ENCODE measurements at regions not wholly inside any gene's neighbourhood (a gene's known extent, or its start where the extent isn't known, plus 50 kb on each side); places are given as distances from the start of the nearest gene placed in this dataset.

DNA sequence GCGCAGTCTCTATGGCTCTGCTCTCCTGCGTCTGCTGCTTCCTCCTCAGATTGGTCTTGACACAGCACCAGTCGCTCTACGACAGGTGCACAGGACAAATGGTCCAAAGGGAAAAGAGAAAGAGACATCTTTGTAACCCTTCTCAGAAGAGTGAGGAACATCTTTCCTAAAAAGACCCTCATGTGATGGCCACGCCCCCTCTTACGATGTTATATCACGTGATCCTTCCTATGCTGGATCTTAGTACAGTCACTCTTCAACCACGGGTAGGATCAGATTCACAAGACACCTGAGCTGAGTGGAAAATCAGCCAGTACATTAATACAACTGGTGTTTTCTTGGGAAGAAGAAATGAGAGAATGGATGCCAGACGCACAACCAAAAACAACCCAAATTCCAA lies 262.2 kb upstream of the CELF2 start:
- TF ChIP-seq, protein P1, sequence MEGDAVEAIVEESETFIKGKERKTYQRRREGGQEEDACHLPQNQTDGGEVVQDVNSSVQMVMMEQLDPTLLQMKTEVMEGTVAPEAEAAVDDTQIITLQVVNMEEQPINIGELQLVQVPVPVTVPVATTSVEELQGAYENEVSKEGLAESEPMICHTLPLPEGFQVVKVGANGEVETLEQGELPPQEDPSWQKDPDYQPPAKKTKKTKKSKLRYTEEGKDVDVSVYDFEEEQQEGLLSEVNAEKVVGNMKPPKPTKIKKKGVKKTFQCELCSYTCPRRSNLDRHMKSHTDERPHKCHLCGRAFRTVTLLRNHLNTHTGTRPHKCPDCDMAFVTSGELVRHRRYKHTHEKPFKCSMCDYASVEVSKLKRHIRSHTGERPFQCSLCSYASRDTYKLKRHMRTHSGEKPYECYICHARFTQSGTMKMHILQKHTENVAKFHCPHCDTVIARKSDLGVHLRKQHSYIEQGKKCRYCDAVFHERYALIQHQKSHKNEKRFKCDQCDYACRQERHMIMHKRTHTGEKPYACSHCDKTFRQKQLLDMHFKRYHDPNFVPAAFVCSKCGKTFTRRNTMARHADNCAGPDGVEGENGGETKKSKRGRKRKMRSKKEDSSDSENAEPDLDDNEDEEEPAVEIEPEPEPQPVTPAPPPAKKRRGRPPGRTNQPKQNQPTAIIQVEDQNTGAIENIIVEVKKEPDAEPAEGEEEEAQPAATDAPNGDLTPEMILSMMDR (IDR thresholded peaks at IDR 0.05 in 2 of 3, conservative IDR thresholded peaks at IDR 0.05 in 1 of 3; ENCODE audit: borderline replicate concordance in 1 of 3, insufficient read depth in 1 of 3, low read depth in 2 of 3, low read length in 2 of 3), result no peak
- TF ChIP-seq, protein P2, sequence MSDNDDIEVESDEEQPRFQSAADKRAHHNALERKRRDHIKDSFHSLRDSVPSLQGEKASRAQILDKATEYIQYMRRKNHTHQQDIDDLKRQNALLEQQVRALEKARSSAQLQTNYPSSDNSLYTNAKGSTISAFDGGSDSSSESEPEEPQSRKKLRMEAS (IDR thresholded peaks at IDR 0.05), result no peak
- TF ChIP-seq, protein P3, sequence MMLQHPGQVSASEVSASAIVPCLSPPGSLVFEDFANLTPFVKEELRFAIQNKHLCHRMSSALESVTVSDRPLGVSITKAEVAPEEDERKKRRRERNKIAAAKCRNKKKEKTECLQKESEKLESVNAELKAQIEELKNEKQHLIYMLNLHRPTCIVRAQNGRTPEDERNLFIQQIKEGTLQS (IDR thresholded peaks at IDR 0.05), result no peak
- no peak for TF ChIP-seq POLR2AphosphoS5 (IDR thresholded peaks at IDR 0.05; ENCODE audit: low read depth, low read length)
- no peak for TF ChIP-seq SIN3A (IDR thresholded peaks at IDR 0.05; ENCODE audit: low read depth)
- no peak for TF ChIP-seq EZH2 (IDR thresholded peaks at IDR 0.05)
- TF ChIP-seq CBX3 (IDR thresholded peaks at IDR 0.05; ENCODE audit: low read depth), result no peak
- TF ChIP-seq, protein P4, sequence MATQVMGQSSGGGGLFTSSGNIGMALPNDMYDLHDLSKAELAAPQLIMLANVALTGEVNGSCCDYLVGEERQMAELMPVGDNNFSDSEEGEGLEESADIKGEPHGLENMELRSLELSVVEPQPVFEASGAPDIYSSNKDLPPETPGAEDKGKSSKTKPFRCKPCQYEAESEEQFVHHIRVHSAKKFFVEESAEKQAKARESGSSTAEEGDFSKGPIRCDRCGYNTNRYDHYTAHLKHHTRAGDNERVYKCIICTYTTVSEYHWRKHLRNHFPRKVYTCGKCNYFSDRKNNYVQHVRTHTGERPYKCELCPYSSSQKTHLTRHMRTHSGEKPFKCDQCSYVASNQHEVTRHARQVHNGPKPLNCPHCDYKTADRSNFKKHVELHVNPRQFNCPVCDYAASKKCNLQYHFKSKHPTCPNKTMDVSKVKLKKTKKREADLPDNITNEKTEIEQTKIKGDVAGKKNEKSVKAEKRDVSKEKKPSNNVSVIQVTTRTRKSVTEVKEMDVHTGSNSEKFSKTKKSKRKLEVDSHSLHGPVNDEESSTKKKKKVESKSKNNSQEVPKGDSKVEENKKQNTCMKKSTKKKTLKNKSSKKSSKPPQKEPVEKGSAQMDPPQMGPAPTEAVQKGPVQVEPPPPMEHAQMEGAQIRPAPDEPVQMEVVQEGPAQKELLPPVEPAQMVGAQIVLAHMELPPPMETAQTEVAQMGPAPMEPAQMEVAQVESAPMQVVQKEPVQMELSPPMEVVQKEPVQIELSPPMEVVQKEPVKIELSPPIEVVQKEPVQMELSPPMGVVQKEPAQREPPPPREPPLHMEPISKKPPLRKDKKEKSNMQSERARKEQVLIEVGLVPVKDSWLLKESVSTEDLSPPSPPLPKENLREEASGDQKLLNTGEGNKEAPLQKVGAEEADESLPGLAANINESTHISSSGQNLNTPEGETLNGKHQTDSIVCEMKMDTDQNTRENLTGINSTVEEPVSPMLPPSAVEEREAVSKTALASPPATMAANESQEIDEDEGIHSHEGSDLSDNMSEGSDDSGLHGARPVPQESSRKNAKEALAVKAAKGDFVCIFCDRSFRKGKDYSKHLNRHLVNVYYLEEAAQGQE (IDR thresholded peaks at IDR 0.05; ENCODE audit: low read depth), result no peak

All from HCT116 (cell line).